Right atrium auricular region (tissue), 2 donors: ENCODE measurements at regions not wholly inside any gene's neighbourhood (a gene's known extent, or its start where the extent isn't known, plus 50 kb on each side); places are given as distances from the start of the nearest gene placed in this dataset.

Source experiments
- DNase-seq: peaks from one replicate; pipeline ENCODE4 v3.0.0-alpha.2; 2019; ENCODE audit warnings: low spot score
- H3K27ac ChIP-seq, 2 donors: fragments of 200-600 bp; sonication (generic); 1 replicate in 1 of 2; 2 replicates in 1 of 2; pipeline ENCODE4 v1.5.1; 2016 to 2019
- H3K27me3 ChIP-seq, 2 donors: fragments of 200-600 bp; sonication (generic); one replicate each; pipeline versions ENCODE4 v1.5.1 to v1.6.0; 2017 to 2019
- H3K36me3 ChIP-seq: fragments of 200-600 bp; sonication (generic); one replicate; pipeline ENCODE4 v1.5.1; 2016
- H3K4me1 ChIP-seq, 2 donors: fragments of 200-600 bp; sonication (generic); one replicate each; pipeline versions ENCODE4 v1.5.1 to v1.6.0; 2017 to 2019
- H3K4me3 ChIP-seq, 2 donors: fragments of 200-600 bp; sonication (generic); 1 replicate in 1 of 2; 2 replicates in 1 of 2; pipeline ENCODE4 v1.5.1; 2017 to 2019; ENCODE audit warnings: mild to moderate bottlenecking in 1 of 2, moderate library complexity in 1 of 2
- H3K9me3 ChIP-seq, 2 donors: fragments of 200-600 bp; sonication (generic); one replicate each; pipeline ENCODE4 v1.5.1; 2019
- TF ChIP-seq, protein P1 (sequence below), 2 donors: fragments of 200-600 bp; sonication (generic); IDR thresholded peaks; one replicate each; pipeline ENCODE4 v1.5.1; 2019; ENCODE audit warnings: antibody characterized with exemption in 2 of 2

DNA sequence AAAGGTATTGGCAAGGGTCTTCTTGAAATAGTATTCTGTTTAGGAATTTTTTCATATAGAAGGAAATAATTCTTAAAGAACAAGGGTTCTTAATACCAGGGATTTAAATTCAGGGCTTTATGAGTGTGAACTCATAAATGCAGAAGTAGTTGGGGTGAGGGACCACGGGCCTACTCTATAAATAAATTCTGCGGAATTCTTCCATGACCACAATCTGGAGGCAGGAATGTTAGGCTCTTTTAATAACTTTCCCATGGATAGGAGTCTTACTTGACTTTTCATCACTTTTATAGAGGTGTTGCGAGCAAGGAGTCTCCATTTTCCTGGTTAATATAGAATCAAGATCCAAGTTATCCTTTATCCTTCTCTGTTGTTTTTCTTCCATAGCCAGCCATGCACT, 76.7 kb upstream of the SLC4A4 start:
- no peak overlapping the region for H3K4me3 ChIP-seq
- H3K27me3 ChIP-seq: no peaks in the 10 kb centered on the region
- DNase-seq: no peak
- peak overlapping the region; percentile 81 to 91 for H3K27ac ChIP-seq
- TF ChIP-seq, protein P1, sequence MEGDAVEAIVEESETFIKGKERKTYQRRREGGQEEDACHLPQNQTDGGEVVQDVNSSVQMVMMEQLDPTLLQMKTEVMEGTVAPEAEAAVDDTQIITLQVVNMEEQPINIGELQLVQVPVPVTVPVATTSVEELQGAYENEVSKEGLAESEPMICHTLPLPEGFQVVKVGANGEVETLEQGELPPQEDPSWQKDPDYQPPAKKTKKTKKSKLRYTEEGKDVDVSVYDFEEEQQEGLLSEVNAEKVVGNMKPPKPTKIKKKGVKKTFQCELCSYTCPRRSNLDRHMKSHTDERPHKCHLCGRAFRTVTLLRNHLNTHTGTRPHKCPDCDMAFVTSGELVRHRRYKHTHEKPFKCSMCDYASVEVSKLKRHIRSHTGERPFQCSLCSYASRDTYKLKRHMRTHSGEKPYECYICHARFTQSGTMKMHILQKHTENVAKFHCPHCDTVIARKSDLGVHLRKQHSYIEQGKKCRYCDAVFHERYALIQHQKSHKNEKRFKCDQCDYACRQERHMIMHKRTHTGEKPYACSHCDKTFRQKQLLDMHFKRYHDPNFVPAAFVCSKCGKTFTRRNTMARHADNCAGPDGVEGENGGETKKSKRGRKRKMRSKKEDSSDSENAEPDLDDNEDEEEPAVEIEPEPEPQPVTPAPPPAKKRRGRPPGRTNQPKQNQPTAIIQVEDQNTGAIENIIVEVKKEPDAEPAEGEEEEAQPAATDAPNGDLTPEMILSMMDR (IDR thresholded peaks at IDR 0.05): no peak
- H3K9me3 ChIP-seq: no peaks in the 10 kb centered on the region
- H3K4me1 ChIP-seq: peaks cover 0 to 35% of the 10 kb centered on the region in 2 donors
- no peaks in the 10 kb centered on the region for H3K36me3 ChIP-seq

DNA sequence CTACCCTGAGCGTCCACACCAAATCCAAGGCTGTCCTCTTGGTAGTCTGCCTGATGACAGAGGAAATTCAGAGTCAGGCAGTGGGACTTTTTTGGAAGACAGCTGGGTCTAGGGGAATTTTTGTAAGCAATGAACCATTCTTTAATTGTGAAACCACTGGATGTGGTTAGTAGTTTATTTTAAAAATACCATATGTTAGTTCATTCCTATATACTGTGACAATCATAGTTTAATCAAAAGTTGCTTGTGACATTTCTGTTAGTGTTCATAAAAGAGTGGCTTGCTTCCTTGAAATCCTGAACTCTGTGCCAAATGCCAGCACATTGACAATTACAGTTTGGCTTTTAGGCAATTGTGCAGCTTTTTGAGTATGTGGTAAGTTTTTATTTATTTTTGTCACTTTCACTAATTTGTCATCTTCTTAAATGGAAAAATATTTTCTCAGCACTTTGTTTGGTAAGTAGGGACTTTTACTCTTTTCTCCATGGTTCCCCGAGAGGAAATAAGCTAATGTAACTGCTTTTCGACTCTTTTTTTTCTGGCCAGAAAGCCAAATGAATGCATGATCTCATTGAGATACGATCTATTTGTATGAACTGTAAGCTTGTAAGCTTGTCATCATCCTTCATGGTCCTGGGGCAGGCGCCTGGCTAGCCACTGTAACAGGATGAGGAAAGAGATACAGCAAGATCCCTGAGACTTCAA, 72.6 kb upstream of the SLC4A4 start:
- DNase-seq: peak; percentile 69
- Histone ChIP-seq H3K27me3 (no peaks in the 10 kb centered on the region), H3K27ac (peak overlapping the region; percentile 25 to 40), H3K4me3 (no peak overlapping the region), H3K4me1 (peaks cover 0 to 23% of the 10 kb centered on the region in 2 donors), H3K9me3 (no peaks in the 10 kb centered on the region), H3K36me3 (no peaks in the 10 kb centered on the region)
- TF ChIP-seq, protein P1 (IDR thresholded peaks at IDR 0.05): no peak

DNA sequence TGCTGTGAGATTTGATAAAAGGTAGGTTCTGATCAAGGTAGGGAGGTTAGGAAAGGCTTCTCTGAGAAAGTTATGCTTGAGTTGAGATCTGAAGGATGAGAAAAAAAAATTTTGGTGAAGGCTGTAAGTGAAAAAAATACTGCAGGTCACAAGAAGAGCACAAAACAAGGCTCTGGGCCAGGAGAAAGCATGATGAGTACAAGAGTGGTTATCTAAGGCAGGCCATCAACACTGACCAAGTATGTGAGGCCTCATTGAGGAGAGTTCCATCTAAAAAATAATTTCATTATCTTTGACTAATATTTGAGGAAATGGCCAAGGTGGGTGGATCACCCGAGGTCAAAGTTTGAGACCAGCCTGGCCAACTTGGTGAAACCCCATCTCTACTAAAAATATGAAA, 71.6 kb upstream of the SLC4A4 start:
- Histone ChIP-seq H3K36me3 (no peaks in the 10 kb centered on the region), H3K27me3 (no peaks in the 10 kb centered on the region), H3K4me1 (peaks cover 0 to 14% of the 10 kb centered on the region in 2 donors), H3K4me3 (no peak overlapping the region), H3K9me3 (no peaks in the 10 kb centered on the region), H3K27ac (peak overlapping the region in 1 of 2 donors; percentile 40)
- DNase-seq: no peak
- TF ChIP-seq, protein P1 (IDR thresholded peaks at IDR 0.05): no peak

DNA sequence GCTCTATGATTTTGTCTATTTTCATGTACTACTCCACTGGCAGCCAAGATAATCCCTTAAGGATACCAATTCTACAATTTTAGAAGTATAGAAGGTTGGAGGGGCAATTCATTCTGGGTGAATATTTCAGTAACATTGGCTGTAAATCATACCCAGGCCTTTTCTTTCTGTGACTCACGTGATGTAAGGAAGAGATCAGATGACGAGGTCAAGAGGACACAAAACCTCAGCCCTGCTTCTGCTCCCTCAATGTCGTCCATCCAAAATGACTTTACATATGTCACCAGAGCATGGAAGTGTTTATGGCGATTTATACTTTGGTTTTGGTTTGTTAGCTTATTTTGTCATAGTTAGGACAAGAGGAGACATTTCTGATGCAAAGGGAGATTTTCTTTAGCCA, 70.7 kb upstream of the SLC4A4 start:
- TF ChIP-seq, protein P1 (IDR thresholded peaks at IDR 0.05): no peak
- Histone ChIP-seq H3K4me3 (no peak overlapping the region), H3K36me3 (no peaks in the 10 kb centered on the region), H3K27me3 (no peaks in the 10 kb centered on the region), H3K9me3 (no peaks in the 10 kb centered on the region), H3K27ac (no peak overlapping the region), H3K4me1 (peaks cover 0 to 13% of the 10 kb centered on the region in 2 donors)
- no peak for DNase-seq

DNA sequence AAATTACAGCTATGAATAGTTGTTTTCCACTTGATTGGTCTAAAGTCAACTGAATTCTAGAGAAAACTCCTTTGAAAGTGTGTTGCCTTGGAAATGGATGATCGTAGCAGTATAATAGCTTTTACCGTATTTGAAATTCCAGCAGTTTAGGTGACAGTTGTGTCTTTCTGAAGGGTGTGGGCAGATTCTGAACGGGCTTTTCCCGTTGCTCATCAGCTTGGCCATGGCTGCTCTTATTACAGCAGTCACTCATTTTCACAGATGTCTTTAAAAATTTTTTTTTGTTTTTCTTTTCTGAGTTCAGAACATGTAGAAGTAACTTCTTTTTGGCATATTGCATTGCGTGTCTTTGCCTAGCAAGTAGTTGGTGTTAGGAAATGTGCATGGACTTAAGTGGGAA, 69.6 kb upstream of the SLC4A4 start:
- DNase-seq: no peak
- no peaks in the 10 kb centered on the region for H3K36me3 ChIP-seq
- TF ChIP-seq, protein P1 (IDR thresholded peaks at IDR 0.05): no peak
- H3K27ac ChIP-seq: no peak overlapping the region
- no peaks in the 10 kb centered on the region for H3K9me3 ChIP-seq
- no peak overlapping the region for H3K4me3 ChIP-seq
- peaks cover 0 to 13% of the 10 kb centered on the region in 2 donors for H3K4me1 ChIP-seq
- no peaks in the 10 kb centered on the region for H3K27me3 ChIP-seq

DNA sequence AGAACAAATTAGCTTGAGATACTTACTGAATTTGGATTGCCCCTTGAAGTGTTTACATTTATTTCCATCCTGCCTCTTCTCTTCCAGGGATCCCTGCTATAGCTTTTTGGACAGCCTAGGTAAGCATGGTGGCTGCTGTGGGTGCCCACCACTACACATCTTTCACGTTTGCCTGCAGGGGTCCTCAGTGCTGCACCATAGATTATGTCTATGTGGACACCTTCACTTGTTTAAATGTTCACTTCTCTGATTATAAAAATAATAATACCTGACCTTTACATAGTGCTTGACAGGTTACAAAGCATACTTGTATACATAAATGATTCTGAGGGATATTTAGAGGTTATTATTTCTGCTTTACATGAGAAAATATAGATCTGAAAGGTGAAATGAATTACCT, 67.9 kb upstream of the SLC4A4 start:
- Histone ChIP-seq H3K9me3 (no peaks in the 10 kb centered on the region), H3K4me1 (peaks cover 0 to 26% of the 10 kb centered on the region in 2 donors), H3K27ac (no peak overlapping the region), H3K4me3 (no peak overlapping the region), H3K36me3 (no peaks in the 10 kb centered on the region), H3K27me3 (no peaks in the 10 kb centered on the region)
- no peak for DNase-seq
- TF ChIP-seq, protein P1 (IDR thresholded peaks at IDR 0.05): peak in 1 of 2 donors; percentile 38
